AG04449 (cell line): ENCODE measurements at regions not wholly inside any gene's neighbourhood (a gene's known extent, or its start where the extent isn't known, plus 50 kb on each side); places are given as distances from the start of the nearest gene placed in this dataset.

Experiments
- CTCF ChIA-PET: fragments of 350-600 bp; formaldehyde crosslinking; extraction: SDS; loops from one replicate; lab custom pipeline; 2021; ENCODE audit warnings: antibody characterized with exemption; lab: Yijun Ruan, JAX
- POLR2A ChIA-PET: fragments of 400-600, 350-600 bp; formaldehyde crosslinking; extraction: SDS; loops from one replicate; lab custom pipeline; 2020; ENCODE audit warnings: antibody characterized with exemption, inconsistent platforms; lab: Yijun Ruan, JAX
- DNase-seq: peaks from one replicate; pipeline ENCODE4 v3.0.0-alpha.2; 2010; ENCODE audit warnings: low read depth, low spot score
- H3K4me3 ChIP-seq: 2 replicates; pipeline ENCODE4 v1.5.1; 2011; ENCODE audit warnings: low read depth, mild to moderate bottlenecking, control low read depth, low read length
- CTCF ChIP-seq: IDR thresholded peaks from one replicate; pipeline ENCODE4 v1.5.1; 2011; ENCODE audit warnings: mild to moderate bottlenecking, moderate library complexity, low read length, control low read depth, inconsistent platforms; ENCODE audit not compliant: insufficient read depth; ENCODE audit errors: missing control alignments

GRCh38 chr7:134374291-134374690 lies 57.6 kb upstream of the SLC35B4 start:
- no peak for DNase-seq
- ChIA-PET POLR2A (no interaction called here), CTCF (interaction anchor here (1.2 kb wide), 1 partner anchor 8 kb away, joined by 3 read pairs; no protein-coding TSS in a partner anchor)
- no peak overlapping the region for H3K4me3 ChIP-seq
- TF ChIP-seq CTCF, result no peak

- CTCF ChIA-PET, result no interaction called here
- no peak for DNase-seq
- POLR2A ChIA-PET, result no interaction called here
- TF ChIP-seq CTCF, result no peak
- H3K4me3 ChIP-seq, result no peak overlapping the region
These were observed 56.1 kb upstream of the SLC35B4 start for GRCh38 chr7:134372858-134373257.

GRCh38 chr7:134371971-134372370 lies 55.2 kb upstream of the SLC35B4 start:
- TF ChIP-seq CTCF, result no peak
- CTCF ChIA-PET, result interaction anchor here (1.0 to 1.1 kb wide), 2 partner anchors 14 to 49 kb away, joined by 3 read pairs; no protein-coding TSS in a partner anchor
- POLR2A ChIA-PET, result no interaction called here

GRCh38 chr7:134371536-134371935 lies 54.8 kb upstream of the SLC35B4 start:
- no peak for DNase-seq
- ChIA-PET POLR2A (no interaction called here), CTCF (interaction anchor here (1.0 to 1.1 kb wide), 2 partner anchors 14 to 49 kb away, joined by 3 read pairs; no protein-coding TSS in a partner anchor)
- no peak for TF ChIP-seq CTCF
- no peak overlapping the region for H3K4me3 ChIP-seq

More at GRCh38 chr7:134371971-134372370, 55.2 kb upstream of the SLC35B4 start:
- DNase-seq, result no peak
- H3K4me3 ChIP-seq, result no peak overlapping the region

- no peak for DNase-seq
- ChIA-PET POLR2A (no interaction called here), CTCF (no interaction called here)
- H3K4me3 ChIP-seq, result no peak overlapping the region
- no peak for TF ChIP-seq CTCF
These were observed 53.4 kb upstream of the SLC35B4 start for GRCh38 chr7:134370135-134370534.

- POLR2A ChIA-PET, result no interaction called here
- H3K4me3 ChIP-seq, result no peak overlapping the region
- TF ChIP-seq CTCF, result no peak
- CTCF ChIA-PET, result interaction anchor here (3.9 kb wide), 1 partner anchor 12 kb away, joined by 35 read pairs; no protein-coding TSS in a partner anchor
- DNase-seq, result peak; percentile 51
These were observed 52.3 kb upstream of the SLC35B4 start for GRCh38 chr7:134368851-134369544.
